Sciatic nerve (tissue), 2 donors: ENCODE measurements at regions not wholly inside any gene's neighbourhood (a gene's known extent, or its start where the extent isn't known, plus 50 kb on each side); places are given as distances from the start of the nearest gene placed in this dataset.

Source experiments
- ATAC-seq: fragments of 200-7000 bp; cut with Tn5 transposase; one replicate; pipeline ENCODE4 v1.9.1; 2020; ENCODE audit warnings: mild to moderate bottlenecking, moderate library complexity
- DNase-seq: peaks from one replicate; pipeline ENCODE4 v3.0.0-alpha.2; 2020; ENCODE audit warnings: low spot score
- intact Hi-C: fragments of 100-400 bp; cut with DNase I; formaldehyde crosslinking; loops from one replicate; pipeline ENCODE4 v1.14.2; 2022
- donor health status: DM: no; HTN: no; CAD: no.
- donor health status: DM: no; HTN: no; CAD: no.

DNA sequence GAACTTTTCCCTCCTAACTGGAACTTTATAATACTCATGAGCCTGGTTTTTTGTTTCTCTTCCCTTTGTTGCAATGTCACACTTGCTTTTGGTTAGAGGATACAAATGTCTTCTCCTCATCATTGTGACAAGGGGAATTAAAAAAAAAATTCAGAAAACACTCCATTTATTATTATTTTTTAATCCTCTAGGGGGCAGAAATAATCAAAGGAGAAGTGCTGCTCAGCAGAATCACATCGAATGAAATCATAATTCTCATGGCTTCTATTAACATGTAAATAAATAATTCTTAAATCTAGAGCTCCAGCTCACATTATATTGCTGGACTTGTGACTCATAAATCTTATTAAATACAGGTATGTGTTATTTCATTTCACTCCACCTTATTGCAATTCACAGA lies 273.8 kb downstream of the TRIB2 start:
- no peak for DNase-seq
- intact Hi-C loops: no loop called here
- no peak for ATAC-seq

DNA sequence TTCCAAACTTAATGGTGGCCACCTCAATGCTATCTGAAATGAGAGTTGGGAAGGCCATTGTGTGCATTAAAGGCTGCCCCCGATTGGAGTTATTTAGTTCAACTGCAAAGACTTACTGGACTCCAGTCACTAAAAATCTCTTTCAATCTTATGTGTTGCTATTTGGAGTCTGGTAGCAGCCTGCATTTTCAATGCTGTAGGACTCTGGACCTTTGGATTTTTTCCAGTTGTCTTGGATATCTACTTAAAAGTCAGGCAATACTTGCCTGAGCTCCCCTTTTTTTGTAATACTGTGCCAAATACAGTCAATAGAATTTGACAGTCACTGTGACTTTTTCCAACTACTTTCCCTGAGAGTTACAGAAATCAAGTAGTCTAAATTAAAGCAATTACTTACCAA lies 281.9 kb downstream of the TRIB2 start:
- intact Hi-C loops: no loop called here
- ATAC-seq (no peak), DNase-seq (no peak)

DNA sequence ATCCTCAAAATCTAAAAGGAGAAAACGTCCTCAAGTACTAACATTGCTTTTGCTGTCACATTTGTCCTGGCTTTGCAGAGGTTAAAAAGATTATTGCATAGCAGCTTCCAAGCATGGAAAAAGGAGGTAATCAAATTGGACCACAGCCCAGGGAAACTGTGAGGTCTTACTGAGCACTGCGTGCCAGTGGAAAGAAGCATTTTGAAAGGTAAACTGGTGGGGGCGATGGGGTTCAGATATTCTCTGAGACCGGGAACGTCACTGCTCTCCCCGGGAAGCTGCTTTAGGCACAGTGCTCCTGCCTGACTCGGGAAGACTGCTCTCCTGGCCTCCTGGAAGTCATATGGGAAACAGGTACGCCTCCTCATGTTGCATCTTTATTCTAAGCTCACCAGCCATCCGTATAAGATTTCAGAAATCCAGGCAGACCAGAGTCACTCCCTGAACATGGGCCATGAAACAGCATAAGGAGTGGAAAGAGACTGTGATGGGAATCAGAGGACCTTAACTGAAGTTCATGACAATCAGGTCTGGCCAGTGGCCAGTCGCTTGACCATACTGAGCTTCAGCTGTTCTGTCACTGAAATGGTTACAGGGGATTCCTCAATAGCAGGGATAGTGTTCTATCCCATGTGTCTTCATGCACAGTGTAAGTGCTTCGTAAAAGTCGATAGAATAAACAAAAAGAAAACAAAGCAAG lies 284.1 kb downstream of the TRIB2 start:
- DNase-seq (no peak), ATAC-seq (peak; percentile 75)
- intact Hi-C loops: no loop called here

DNA sequence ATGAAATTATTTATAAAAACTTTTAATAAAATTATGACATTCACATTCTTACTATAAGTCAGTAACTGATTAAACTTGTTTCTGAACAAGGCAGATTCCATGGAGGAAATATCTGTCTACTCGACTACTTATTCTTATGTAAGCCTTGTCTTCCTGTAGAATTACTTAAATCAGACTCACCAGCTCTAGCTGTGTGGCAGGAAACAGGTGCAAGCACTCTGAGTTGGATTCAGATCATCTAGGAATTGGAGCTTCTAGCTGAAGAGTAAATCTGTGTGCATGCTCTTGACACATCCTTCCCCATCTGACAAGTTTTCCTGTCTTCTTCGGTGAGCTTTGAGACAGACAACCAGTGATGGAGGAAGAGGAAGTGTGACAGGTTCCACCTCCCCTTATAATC lies 284.7 kb downstream of the TRIB2 start:
- no peak for ATAC-seq
- intact Hi-C loops: no loop called here

DNA sequence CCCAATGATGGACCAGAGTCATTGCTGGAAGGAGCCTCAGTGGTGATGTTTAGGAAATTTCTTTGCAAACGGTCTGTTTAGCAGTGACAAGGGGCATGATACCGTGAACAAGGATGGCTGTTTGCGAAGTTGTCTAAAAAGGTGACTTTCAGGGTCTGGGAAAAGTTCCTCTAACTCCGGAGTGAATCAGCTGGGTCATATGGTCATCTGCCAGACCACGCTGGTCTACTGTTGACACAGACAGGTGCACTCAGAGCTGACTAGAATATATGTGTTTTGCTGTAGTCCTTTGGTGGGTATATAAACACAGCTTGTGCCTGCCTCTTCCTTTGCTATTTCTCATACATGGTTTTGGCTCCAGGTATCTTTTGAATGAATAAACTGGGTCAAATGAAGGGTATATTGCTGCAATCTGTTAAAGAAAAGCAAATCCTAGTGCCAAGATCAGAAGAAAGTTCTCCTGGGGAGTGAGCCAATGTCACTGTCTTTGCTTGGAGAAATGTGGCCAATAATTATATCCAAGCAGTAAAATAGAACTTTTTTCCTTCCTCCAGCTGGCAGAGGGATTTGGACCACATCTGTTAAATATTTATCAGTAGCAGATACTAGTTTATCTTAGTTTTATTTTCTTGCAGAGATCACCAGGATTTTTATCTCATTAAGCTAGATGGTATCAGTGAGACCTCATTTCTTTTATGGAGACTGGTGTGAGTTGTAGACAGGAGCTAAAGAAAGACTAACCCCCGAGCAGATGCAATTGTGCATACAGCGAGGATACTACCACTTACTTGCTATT lies 286.0 kb downstream of the TRIB2 start:
- no peak for DNase-seq
- ATAC-seq: no peak
- intact Hi-C loops: no loop called here

More for the DNA sequence above, 284.7 kb downstream of the TRIB2 start:
- no peak for DNase-seq

DNA sequence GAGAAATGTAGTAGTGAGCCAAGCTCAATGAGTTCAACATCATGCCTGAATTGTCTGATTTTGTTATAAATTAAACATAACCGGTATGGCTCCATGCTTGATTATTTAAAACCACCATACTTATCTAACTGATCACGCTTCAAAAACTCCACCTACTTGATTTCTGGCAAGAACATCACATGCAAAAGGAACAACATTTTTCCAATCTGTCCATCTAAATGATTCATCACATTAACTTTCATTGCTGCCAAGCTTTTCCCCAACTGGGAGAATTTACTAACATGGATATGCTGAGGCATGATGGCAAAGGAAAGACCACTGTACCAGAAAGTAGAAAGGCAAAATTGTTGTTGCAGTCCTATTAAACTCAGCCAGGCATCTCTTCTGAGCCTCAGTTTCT lies 286.8 kb downstream of the TRIB2 start:
- DNase-seq: no peak
- intact Hi-C loops: no loop called here
- ATAC-seq: no peak

DNA sequence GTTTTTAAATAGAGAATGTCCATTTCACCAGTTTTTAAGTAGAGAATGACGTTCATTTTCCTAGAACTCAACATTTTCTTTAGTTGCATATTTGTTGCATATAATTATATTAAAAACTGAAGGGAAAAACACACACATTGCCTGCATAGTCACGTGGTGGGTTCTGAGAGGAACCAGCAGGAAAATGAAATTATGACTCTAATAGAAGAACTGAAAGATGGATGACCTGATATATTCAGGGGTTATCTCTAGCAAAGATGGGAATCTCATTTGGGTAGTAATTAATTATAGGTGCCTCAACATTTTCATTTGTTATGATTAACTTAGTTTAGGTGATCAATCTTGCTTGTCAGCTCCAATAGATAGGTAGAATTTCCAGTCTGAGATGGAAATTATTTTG lies 288.3 kb downstream of the TRIB2 start:
- DNase-seq (no peak), ATAC-seq (no peak)
- intact Hi-C loops: no loop called here

DNA sequence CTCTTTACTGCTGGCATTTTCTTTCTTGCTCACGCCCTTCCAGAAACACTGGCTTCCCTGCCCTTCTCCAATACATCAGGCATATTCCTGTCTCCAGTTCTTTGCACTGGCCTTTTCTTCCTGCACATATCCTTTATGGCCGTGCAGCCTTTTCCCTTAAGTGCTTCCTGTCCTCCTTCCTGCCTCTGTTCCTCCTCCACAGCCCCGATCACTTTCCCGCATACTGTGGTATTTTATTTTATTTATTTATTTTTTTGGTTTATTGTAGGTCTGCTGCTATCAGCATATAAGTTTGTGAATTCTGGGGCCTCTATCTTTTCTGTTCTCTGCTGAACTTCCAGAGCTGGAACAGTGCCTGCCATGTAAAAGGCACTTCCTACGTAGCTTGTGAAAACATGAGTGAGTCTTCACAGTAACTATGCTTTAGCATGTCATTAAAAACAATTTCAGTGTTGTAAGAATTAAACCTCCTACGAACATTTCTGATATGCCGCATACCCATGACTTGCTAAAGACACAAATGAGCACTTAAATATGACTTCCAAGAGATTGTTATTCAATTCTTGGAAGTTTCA lies 289.1 kb downstream of the TRIB2 start:
- ATAC-seq (peak; percentile 49), DNase-seq (no peak)
- intact Hi-C loops: no loop called here

DNA sequence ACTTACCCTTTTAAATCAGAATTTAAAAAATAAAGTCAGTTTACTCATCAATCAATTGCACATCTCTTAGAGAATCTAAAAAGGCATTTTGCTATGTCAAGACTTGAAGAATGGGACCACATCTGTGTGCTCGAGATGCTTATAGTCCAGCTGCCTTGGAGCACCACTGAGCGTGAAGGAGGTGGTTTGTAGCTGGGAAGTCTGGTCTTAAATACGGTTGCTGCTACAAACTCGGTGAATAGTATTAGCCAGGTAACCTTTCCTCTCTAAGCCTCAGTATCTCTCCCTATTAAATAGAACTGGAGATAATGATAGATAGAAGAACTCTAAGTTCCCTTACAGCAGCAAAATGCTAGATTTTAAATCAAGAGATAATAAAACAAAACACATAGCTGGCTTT lies 289.7 kb downstream of the TRIB2 start:
- DNase-seq: no peak
- peak; percentile 64 for ATAC-seq
- intact Hi-C loops: no loop called here

DNA sequence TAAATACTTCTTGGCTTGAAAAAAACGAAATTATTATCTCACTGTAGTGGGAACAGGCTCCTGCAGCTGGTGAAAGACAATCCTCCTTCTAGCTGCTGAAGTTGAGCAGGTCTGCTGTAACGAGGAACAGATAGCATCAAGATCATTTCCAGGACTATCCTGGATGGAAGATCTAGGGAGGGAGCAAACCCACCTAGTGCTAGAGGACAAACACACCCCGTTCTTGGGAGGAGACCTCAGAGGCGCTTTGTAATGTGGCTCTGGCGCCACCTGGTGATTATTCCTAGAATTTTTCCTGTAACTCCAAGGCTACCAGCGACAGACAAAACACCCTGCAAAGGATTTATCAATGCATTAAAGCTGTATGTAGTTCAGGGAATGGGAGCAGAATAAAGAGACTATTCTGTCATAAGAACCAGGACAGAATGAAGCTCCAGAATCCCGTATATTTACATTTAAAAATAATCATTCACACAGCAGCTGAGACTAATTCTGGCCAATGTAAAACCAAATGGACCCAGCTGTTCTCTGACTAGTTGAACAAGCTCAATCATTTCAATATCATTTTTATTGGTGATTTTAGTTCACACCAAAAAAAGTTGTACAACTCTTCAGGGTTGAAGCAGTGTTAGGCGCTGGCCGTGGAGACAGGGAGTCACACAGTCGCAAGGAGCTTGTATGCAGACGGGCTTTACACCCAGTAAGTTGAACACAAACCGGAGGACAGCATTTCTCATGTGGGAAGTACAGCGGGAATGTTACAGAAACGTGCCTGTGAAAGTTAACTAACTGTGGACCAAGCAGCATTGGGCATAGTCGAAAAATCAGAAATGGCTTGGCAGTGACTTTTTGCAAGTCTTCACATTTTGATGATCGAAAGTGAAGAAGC lies 290.3 kb downstream of the TRIB2 start:
- intact Hi-C loops: no loop called here

DNA sequence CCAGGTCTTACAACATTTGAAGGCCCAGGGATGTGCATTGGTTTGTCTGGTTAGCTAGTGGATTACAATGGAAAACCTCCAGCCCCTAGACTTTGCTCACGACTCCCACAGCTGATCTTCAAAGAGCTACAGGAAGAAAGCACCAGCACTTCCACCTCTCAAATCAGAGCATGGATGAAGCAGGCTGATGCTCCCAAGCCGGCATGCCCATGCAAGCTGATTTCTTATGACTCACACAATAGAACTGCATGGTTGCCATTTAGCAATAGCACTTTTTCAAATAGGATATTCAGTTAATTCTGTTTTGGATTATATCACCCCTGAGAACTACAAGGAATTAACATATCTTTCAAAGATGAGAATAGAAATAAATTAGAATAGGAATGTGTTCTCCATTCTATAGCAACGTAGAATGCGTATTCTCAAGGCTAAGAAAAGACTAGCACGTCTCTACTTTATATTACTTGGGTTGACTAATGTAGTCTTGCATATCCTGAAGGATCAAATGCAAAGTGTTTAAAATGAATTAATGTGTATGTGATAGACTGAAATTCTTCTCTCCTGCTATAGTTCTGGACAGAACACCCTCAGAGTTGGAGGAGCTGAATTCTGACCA lies 292.4 kb downstream of the TRIB2 start:
- DNase-seq (no peak), ATAC-seq (no peak)
- intact Hi-C loops: no loop called here

More for the DNA sequence above, 290.3 kb downstream of the TRIB2 start:
- ATAC-seq: peak; percentile 95
- peak; percentile 82 for DNase-seq

DNA sequence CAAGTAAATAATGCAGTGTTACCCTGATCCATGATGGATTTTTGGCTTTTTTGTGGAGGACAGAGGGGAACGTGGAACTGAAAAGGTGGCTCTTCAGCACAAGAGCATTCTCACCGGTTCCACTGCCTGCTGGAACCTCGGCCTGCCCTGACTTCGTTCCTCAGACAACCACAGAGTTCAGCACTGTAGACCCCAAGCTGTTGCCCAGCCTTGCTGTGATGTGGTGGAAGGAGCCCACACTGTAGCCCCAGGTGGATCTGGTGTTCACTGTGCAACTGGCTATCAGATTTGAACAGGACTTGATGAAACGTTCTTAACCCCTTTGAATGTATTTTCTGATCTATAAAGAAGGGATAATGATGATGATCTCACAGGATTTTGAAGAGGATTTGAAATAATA lies 293.5 kb downstream of the TRIB2 start:
- ATAC-seq (no peak), DNase-seq (no peak)
- intact Hi-C loops: no loop called here

DNA sequence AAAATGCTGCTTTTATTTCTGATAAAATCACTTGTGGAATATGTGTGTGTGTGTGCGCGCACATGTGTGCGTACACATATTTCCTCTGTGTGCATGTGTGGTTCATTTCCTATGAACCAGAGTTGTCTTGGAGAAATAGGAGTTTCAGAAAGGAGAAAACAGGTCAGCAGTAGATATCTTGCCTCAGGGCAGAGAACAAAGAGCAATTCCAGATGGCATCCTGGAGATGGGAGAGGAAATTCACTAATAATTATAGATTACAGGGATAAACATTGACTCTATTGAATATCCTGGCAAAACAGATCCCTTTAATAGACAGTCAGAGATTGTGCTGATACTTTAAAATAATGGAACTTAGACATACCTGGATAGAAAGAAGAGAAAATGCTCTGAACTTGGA lies 298.0 kb downstream of the TRIB2 start:
- intact Hi-C loops: no loop called here
- DNase-seq (no peak), ATAC-seq (no peak)

DNA sequence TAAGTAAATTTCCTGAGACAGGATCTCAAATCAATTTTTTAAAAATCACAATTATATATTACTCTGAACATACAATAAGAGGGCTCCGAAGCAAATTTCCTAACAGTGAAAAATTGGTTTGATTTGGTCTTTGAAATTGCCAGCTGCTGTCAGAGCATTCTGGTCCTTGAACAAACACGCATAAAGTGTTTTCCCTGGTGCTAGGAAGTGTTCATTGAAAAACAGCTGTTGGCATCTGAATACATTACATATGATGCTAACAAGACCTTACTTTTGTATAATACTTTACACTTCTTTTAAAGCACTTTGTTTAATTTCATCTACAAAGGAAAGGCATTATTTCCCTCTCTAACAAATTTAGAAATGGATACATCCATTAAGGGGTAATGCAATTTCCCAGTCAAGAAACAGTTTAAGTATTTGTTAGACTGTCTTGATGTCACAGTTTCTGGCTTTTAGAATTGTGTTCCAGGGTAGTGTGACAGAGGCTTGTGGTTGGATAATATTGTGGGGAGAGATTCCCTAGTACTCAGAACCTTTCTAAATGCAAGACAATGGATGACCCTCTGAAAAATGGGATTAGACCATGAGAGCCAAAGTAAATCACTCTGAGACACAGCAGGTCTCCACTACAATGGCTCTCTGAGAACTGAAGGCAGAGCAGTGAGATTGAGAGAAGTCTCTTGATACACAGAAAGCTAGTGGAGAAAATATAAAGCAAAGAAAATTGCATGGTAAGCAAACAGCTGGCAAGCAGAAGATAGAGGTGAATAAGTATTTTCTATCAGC lies 299.0 kb downstream of the TRIB2 start:
- ATAC-seq (no peak), DNase-seq (no peak)
- intact Hi-C loops: no loop called here

DNA sequence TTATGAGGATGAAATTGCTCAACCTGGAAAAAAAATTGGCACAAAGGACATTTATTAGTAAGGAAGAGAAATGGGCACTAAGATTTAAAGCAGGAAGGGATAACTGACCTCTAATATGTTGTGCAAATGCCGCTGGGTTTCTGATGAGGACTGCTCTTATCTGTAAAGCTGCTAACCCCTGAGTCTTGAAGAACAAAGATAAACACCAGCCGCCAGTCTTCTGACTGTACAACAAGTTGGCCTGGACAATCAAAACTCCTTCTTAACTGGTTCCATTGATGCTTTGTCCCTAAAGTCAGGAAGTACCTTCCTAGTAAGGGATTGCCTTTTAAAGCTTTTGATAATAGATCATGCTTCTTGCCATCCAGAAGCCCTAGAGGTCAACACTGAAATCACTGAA lies 301.8 kb downstream of the TRIB2 start:
- DNase-seq (no peak), ATAC-seq (no peak)
- intact Hi-C loops: no loop called here

DNA sequence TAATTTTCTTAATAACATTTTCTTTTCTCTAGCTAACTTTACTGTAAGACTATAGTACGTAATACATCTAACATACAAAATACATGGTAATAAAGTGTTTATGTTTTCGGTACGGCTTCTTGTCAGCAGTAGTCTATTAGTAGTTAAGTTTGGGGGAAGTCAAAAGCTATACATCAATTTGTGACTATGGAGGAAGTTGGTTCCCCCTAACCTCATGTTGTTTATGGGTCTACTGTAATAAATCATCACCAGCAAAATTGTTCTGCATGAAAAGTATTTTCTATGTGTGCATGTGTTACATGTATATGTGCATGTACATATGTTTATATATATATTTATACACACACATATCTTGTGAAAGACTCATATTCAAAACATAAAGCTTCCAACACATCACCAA lies 303.0 kb downstream of the TRIB2 start:
- DNase-seq (no peak), ATAC-seq (no peak)
- intact Hi-C loops: no loop called here

DNA sequence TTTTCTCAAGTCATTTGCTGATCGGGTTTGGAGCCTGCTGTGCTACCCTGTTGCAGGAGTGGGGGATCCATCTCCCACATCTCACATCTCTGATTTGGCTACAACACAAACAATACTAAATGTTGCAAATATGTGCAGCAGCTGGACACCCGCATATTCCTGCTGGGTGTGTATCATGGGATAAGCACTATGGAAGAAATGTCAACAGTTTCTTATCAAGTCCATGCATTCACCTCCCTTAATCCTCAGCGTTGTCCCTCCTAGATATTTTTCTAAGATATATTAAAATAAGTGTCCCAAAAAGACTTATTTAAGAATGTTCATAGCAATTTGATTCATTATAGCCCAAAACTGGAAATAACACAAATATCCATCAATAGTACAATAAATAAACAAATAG lies 303.7 kb downstream of the TRIB2 start:
- ATAC-seq: no peak
- DNase-seq: no peak
- intact Hi-C loops: no loop called here

DNA sequence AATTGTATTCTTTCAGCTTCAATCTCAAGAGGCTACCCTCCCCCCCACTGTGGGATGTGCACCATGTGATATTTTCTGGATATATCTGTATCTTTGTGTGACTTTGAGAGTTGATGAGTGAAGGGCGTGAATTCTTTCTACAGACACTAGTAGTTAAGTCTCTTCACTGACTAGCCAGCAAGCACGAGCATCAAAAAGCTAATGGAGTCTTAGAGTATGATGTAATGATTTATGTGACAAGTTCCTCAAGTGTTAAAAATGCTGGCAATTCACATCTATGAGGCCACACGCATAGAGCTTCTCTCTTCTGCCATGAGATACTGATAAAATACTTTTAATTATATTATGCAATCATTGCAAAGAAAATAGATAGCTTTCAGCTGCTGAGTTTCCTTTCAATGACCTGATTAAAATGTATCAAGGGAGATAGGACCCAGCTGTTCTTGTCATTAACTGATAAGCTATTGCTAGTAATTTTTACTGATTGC lies 304.8 kb downstream of the TRIB2 start:
- intact Hi-C loops: no loop called here
- ATAC-seq: no peak

More for the DNA sequence above, 304.8 kb downstream of the TRIB2 start:
- no peak for DNase-seq
